Left renal cortex interstitium (tissue), 4 donors: ENCODE measurements at regions not wholly inside any gene's neighbourhood (a gene's known extent, or its start where the extent isn't known, plus 50 kb on each side); places are given as distances from the start of the nearest gene placed in this dataset.
A peak's percentile ranks its signal among the peaks of the same experiment; 100 is the strongest.

Experiments used
- DNase-seq, 4 donors: peaks; one replicate each; pipeline ENCODE4 v3.0.0-alpha.2; 2013; ENCODE audit warnings: low read depth in 4 of 4, low spot score in 2 of 4, missing footprints in 1 of 4

DNA sequence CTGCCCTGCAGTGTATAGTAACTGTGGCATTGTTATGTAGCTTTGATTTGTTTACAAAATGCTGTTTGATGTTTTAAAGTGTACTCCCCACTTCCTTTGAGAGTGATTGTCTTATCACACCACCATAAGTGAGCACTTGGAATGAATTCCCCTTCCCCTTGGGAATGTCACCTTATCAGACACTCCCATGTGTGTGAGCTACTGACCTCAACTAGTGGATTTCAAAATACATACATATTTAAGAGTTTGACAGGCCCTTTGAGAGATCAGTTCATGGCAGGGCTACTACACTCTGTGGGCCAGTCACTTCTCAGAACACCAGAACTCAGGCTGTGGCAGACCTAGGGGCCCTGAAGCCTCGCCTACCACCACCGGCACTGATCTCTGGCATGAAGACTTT is 547.6 kb downstream of the NR2F2 start:
- DNase-seq = no peak

DNA sequence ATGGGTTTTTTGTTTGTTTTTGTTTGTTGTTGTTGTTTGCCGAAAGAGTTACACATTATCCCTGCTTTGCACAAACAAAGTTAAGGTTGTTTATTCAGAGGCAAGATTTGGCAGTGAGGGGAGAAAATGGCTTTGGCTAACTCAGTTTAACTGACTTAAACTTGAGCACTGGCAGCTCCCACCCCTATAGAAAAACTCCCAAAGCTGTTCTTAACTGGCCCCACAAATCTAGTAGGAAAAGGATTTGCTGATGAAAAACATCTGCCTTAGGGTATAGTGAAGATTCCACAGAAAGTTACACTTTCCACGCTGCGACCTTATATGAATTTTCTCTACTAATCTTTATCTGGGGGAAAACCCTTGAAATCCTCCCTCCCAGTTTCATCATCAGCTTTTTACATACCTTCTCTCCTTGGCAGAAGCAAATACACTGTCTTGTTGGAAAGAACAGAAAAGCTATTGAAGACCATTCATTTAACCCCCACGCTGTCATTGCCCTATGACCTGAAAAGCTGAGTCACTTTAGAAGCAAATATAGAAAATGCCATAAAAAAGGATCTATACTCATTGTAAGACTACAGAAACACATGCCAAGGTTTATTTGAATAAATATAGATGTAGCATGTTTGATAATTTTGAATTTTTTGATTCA is 551.7 kb downstream of the NR2F2 start:
- DNase-seq = no peak

DNA sequence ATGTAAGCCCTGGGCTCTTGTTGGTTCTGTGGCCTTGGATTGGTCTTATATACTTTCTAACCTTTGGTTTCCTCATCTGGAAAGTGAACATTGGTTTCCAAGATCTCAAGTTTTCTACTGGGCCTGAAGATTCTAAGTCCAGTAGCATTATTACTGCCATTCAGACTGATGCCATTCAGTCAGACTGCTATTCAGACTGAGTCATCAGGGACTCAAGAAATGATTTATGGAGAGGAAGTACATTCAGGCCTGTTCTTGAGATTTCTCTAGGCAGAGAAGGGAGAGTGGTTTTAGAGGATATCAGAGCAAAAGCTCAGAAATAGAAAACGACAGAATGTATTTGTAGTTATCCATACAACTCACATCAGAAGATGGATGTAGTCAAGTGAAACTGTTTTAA is 557.2 kb downstream of the NR2F2 start:
- no peak for DNase-seq

GRCh38 chr15:96888764-96889163 is 558.3 kb downstream of the NR2F2 start:
- no peak for DNase-seq

DNA sequence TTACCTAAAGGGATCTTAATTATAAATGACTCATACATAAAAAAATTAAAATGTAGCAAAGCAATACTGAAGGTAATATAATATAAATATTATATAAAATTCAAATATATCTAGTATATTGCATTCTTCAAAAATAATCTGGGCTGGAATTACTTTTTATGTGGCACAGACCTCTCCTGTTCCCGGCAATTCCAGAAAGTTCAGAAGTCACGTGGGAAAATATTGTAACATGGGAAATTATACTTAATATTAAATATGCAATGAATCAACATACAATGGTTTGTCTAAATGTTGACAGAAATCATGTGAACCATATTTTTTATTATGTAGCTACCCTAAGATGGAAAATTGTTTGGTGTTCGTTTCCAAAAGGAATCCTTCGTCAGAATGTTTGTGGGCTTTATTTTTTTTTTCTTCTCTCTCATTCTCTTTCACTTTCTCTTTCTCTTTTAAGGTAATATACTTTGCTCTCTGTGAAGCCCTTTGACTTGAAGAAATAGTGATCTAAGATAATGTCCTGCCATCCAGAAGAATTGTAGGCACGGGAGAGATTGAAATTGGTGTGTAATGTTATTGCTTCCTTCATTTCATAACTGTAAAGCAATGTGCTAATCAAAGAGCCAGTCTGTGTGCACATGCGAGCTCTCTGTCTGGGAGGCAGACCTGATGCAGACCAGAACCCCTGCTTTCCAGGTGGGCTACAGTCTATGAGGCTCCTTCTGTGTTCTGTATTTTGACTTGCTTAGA is 559.4 kb downstream of the NR2F2 start:
- no peak for DNase-seq

GRCh38 chr15:96891046-96891445 is 560.5 kb downstream of the NR2F2 start:
- DNase-seq = no peak

GRCh38 chr15:96893159-96893906 is 562.8 kb downstream of the NR2F2 start:
- DNase-seq = no peak

- no peak for DNase-seq
Observed at GRCh38 chr15:96894659-96895058, 564.2 kb downstream of the NR2F2 start.

DNA sequence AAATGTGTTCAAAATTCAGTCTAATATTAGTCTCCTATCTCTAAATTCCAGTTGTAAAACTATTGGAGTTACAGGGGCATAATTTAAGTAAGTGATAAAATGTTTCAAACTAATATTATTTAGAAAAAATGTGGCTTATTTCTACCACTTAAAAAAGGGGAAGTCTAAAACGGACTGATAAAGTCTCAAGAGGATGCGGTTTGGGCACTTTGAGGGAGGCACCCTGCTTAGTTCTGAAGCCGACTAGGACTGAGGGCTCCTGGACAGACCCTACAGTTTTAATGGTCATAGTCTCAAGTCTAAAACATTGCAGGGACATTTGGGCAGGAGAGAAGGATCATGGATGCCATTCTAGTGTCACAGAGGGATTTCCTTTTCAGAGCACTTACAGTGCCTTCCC is 566.3 kb downstream of the NR2F2 start:
- DNase-seq = no peak

GRCh38 chr15:96914081-96914480 is 583.6 kb downstream of the NR2F2 start:
- DNase-seq = no peak

- no peak for DNase-seq
Observed at GRCh38 chr15:96916750-96917149, 586.2 kb downstream of the NR2F2 start.

DNA sequence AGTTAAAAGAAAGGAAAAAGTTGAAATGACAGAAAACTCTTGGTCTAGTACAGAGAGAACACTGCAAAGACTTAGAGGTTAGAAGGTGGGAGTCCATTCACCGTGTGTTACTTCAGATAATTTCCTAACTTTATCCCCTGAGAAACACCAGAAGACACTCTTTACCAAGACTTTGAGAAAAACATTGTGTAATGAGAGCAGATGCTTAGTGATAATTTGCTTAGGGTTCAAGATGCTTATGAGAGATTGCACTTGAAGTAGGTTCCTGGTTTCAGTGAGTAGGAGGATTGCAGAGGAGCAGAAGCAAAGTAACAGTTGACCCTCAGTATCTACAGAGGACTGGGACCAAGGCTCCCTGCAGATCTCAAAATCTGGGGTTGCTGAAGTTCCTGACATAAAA is 594.1 kb downstream of the NR2F2 start:
- no peak for DNase-seq

GRCh38 chr15:96947296-96948229 is 617.1 kb downstream of the NR2F2 start:
- peak in 3 of 4 donors; percentile 26 to 29 (median 27) for DNase-seq

DNA sequence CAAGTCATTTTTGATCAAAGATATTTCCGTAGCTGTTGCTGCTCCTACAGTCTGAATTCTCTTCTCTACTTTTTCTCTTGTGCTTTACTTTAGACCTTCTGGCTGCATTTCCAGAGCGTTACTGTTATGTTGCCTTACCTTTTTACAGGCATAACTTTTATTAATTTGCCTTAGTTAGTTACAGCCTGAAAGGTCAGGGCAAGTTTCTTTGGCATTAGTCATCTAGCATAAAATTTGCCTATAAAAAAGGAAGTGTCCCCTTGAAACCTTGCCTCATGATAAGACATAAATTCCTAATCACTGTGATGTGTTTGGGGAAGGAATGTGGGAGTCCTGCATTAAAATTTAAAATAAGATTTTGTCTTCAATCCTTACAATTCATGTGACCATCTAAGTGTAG is 618.5 kb downstream of the NR2F2 start:
- DNase-seq = no peak

DNA sequence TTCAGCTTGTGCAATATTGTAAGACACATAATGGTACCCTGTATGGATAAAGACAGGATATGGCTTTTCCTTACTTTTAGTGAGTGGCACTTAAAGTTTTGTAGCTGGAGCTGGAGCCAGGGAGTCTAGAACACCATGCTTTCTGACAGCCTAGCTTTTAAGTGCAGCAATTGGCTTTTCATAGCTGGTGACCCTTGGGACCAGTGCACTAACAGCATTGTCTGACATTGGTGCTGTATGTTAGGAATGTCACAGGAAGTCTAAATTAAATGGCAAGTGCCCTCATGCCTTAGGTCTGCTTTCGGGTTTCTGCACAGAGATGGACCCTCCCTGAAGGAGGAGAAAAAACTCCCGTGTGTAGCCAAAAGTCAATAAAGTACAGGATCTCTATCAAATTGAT is 628.2 kb downstream of the NR2F2 start:
- DNase-seq = no peak

DNA sequence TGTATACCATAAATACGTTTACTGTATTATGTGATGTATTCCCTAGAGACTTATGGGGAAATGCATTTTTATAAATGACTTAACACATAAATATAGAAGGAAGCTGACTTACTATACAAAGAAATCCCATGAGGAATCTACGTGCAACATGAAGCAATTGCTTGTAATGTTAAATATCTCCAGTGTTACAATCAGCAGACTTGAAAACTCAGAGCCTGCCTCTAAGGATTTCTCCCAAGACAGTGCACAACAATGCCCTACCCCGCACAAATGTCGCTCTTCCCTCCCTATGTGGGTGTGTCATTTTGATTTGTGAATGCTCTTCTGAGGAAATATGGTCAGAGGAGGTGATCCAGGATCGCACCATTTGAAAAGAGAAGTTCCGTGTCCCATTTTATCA is 629.0 kb downstream of the NR2F2 start:
- DNase-seq = no peak

GRCh38 chr15:96960711-96961480 is 630.4 kb downstream of the NR2F2 start:
- DNase-seq = no peak

- DNase-seq = no peak
Observed at GRCh38 chr15:96966554-96966953, 636.1 kb downstream of the NR2F2 start.

- no peak for DNase-seq
Observed at GRCh38 chr15:96969732-96970710, 639.5 kb downstream of the NR2F2 start.
